SK-N-SH (cell line): ENCODE measurements at regions not wholly inside any gene's neighbourhood (a gene's known extent, or its start where the extent isn't known, plus 50 kb on each side); places are given as distances from the start of the nearest gene placed in this dataset.

ENCODE experiments used
- CTCF ChIA-PET: fragments of 300-600, 350-600 bp; formaldehyde crosslinking; extraction: SDS; loops from one replicate; lab custom pipeline; 2021; lab: Yijun Ruan, JAX
- POLR2A ChIA-PET: fragments of 350-600 bp; sonication (Branson Sonifier 250); formaldehyde crosslinking; extraction: SDS; loops from one replicate; lab custom pipeline; 2020; ENCODE audit warnings: antibody characterized with exemption, inconsistent platforms; lab: Yijun Ruan, JAX
- DNase-seq: peaks from one replicate; pipeline ENCODE4 v3.0.0; 2012
- H2AFZ ChIP-seq: fragments of 200-600 bp; sonication (generic); 2 replicates; pipeline ENCODE4 v1.8.1; 2016; ENCODE audit warnings: antibody characterized with exemption, mild to moderate bottlenecking, low read depth
- H3F3A ChIP-seq: fragments of 200-600 bp; sonication (generic); replicated peaks from 2 replicates; pipeline ENCODE3; 2016; ENCODE audit warnings: antibody characterized with exemption, mild to moderate bottlenecking; ENCODE audit not compliant: insufficient read depth
- H3K27ac ChIP-seq, 2 experiments: fragments of 200-500 bp in 1 of 2; fragments of 200-600 bp in 1 of 2; sonication (Bioruptor generic) in 1 of 2; sonication (generic), shearing (Covaris generic) in 1 of 2; 2 replicates each; pipeline versions ENCODE4 v1.5.1 to v1.6.1; 2014 to 2016; ENCODE audit warnings: low read depth in 2 of 2, inconsistent platforms in 1 of 2, low read length in 1 of 2, mild to moderate bottlenecking in 1 of 2, mixed read lengths in 1 of 2
- H3K27me3 ChIP-seq: fragments of 200-600 bp; sonication (generic), shearing (Covaris generic); 2 replicates; pipeline ENCODE4 v1.6.1; 2016; ENCODE audit warnings: mixed run types; ENCODE audit not compliant: insufficient read depth
- H3K36me3 ChIP-seq, 2 experiments: fragments of 200-500 bp in 1 of 2; fragments of 200-600 bp in 1 of 2; sonication (Bioruptor generic) in 1 of 2; sonication (generic) in 1 of 2; replicated peaks in 1 of 2; 2 replicates each; pipeline versions ENCODE3 to v1.5.1; 2014 to 2016; ENCODE audit warnings: low read length in 1 of 2, mild to moderate bottlenecking in 1 of 2; ENCODE audit not compliant: insufficient read depth in 2 of 2, control insufficient read depth in 1 of 2
- H3K4me1 ChIP-seq, 2 experiments: fragments of 200-500 bp in 1 of 2; fragments of 200-600 bp in 1 of 2; sonication (Bioruptor generic) in 1 of 2; sonication (generic), shearing (Covaris generic) in 1 of 2; 2 replicates each; pipeline versions ENCODE4 v1.5.1 to v1.6.1; 2014 to 2016; ENCODE audit warnings: low read depth in 1 of 2, low read length in 1 of 2, mixed run types in 1 of 2; ENCODE audit not compliant: insufficient read depth in 2 of 2, control insufficient read depth in 1 of 2
- H3K4me2 ChIP-seq: fragments of 200-600 bp; sonication (generic), shearing (Covaris generic); 2 replicates; pipeline ENCODE4 v1.6.1; 2017; ENCODE audit warnings: mixed run types
- H3K4me3 ChIP-seq, 2 experiments: fragments of 200-500 bp in 1 of 2; fragments of 200-600 bp in 1 of 2; sonication (Bioruptor generic) in 1 of 2; sonication (generic), shearing (Covaris generic) in 1 of 2; 2 replicates each; pipeline versions ENCODE4 v1.5.1 to v1.8.1; 2014 to 2016; ENCODE audit warnings: low read depth in 2 of 2, inconsistent platforms in 1 of 2, low read length in 1 of 2, mild to moderate bottlenecking in 1 of 2, mixed read lengths in 1 of 2, moderate library complexity in 1 of 2
- H3K79me2 ChIP-seq: fragments of 200-600 bp; sonication (generic); 2 replicates; pipeline ENCODE4 v1.8.1; 2017; ENCODE audit warnings: mild to moderate bottlenecking; ENCODE audit not compliant: insufficient read depth
- H3K9ac ChIP-seq: fragments of 200-600 bp; sonication (generic); 2 replicates; pipeline ENCODE4 v1.6.1; 2017; ENCODE audit warnings: mixed run types
- H3K9me2 ChIP-seq: fragments of 200-600 bp; sonication (generic); 2 replicates; pipeline ENCODE4 v1.6.1; 2017; ENCODE audit warnings: mixed run types
- H3K9me3 ChIP-seq: fragments of 200-600 bp; sonication (generic); 2 replicates; pipeline ENCODE4 v1.6.1; 2017; ENCODE audit warnings: mixed run types, mild to moderate bottlenecking, moderate library complexity
- H4K20me1 ChIP-seq: fragments of 200-600 bp; sonication (generic); 2 replicates; pipeline ENCODE4 v1.6.1; 2017; ENCODE audit warnings: mild to moderate bottlenecking, mixed run types; ENCODE audit not compliant: insufficient read depth
- EZH2phosphoT487 ChIP-seq: fragments of 200-600 bp; sonication (generic); IDR thresholded peaks from 2 replicates; pipeline ENCODE4 v1.6.1; 2017; ENCODE audit warnings: low read depth, mixed run types, mild to moderate bottlenecking, antibody characterized with exemption, moderate library complexity, borderline replicate concordance
- JUND ChIP-seq: IDR thresholded peaks from 2 replicates; pipeline ENCODE4 v1.4.0; 2012
- MAX ChIP-seq: IDR thresholded peaks from 2 replicates; pipeline ENCODE4 v1.4.0; 2012; ENCODE audit warnings: low read depth
- MXI1 ChIP-seq: IDR thresholded peaks from 2 replicates; pipeline ENCODE4 v1.6.1; 2012; ENCODE audit warnings: mild to moderate bottlenecking, low read depth, low read length, improper control_type of control experiment
- NFIC ChIP-seq: IDR thresholded peaks from 2 replicates; pipeline ENCODE4 v1.4.0; 2012; ENCODE audit warnings: borderline replicate concordance
- PBX3 ChIP-seq: IDR thresholded peaks from 2 replicates; pipeline ENCODE4; 2012
- REST ChIP-seq: IDR thresholded peaks from 2 replicates; pipeline ENCODE4 v1.6.1; 2012; ENCODE audit warnings: mild to moderate bottlenecking, low read depth, low read length, moderate library complexity
- SIN3A ChIP-seq: IDR thresholded peaks from 2 replicates; pipeline ENCODE4 v1.6.1; 2012; ENCODE audit warnings: low read depth, mild to moderate bottlenecking, low read length, moderate library complexity, borderline replicate concordance
- TAF1 ChIP-seq: IDR thresholded peaks from 2 replicates; pipeline ENCODE4 v1.6.1; 2012; ENCODE audit warnings: low read depth, mild to moderate bottlenecking, low read length, moderate library complexity, borderline replicate concordance
- TCF12 ChIP-seq: IDR thresholded peaks from 2 replicates; pipeline ENCODE4 v1.4.0; 2012
- USF1 ChIP-seq: IDR thresholded peaks from 2 replicates; pipeline ENCODE4 v1.4.0; 2012; ENCODE audit warnings: low read depth, borderline replicate concordance
- YY1 ChIP-seq: IDR thresholded peaks from 2 replicates; pipeline ENCODE4 v1.4.0; 2012; ENCODE audit warnings: low read depth, mild to moderate bottlenecking
- WGBS: methylation state at CpG from one replicate; pipeline ENCODE4 v1.1.6; 2017; ENCODE audit warnings: low lambda C conversion rate; 5-methylcytosine and 5-hydroxymethylcytosine counted together

GRCh38 chr2:121904656-121905055 lies 149.2 kb downstream of the TSN start (continued):
- no peak for TF ChIP-seq REST
- no peak for TF ChIP-seq EZH2phosphoT487
- no peak for TF ChIP-seq MAX
- TF ChIP-seq YY1, result no peak
- no peak for TF ChIP-seq JUND
- TF ChIP-seq, all 33 proteins: peak for 0

GRCh38 chr2:121905201-121905600 lies 149.8 kb downstream of the TSN start:
- H3K9me3 ChIP-seq, result no peaks in the 10 kb centered on the region
- H3F3A ChIP-seq, result no peaks in the 10 kb centered on the region
- POLR2A ChIA-PET, result no interaction called here
- peaks cover 0 to 12% of the 10 kb centered on the region in 2 experiments; a peak in 1 of 4 replicates for H3K4me1 ChIP-seq
- H3K9me2 ChIP-seq, result no peaks in the 10 kb centered on the region
- CTCF ChIA-PET, result no interaction called here
- no peak overlapping the region for H3K4me2 ChIP-seq
- no peaks in the 10 kb centered on the region for H3K79me2 ChIP-seq
- no peak overlapping the region for H3K27ac ChIP-seq
- no peaks in the 10 kb centered on the region for H3K27me3 ChIP-seq
- no peak for DNase-seq
- no peak overlapping the region for H3K4me3 ChIP-seq
- no peak overlapping the region for H2AFZ ChIP-seq
- no peaks in the 10 kb centered on the region for H3K36me3 ChIP-seq
- TF ChIP-seq TAF1, result no peak
- no peak for TF ChIP-seq PBX3
- no peak for TF ChIP-seq REST
- no peak for TF ChIP-seq JUND
- TF ChIP-seq TCF12, result no peak
- no peak for TF ChIP-seq MXI1
- no peak for TF ChIP-seq SIN3A
- TF ChIP-seq USF1, result no peak
- no peak for TF ChIP-seq NFIC
- WGBS, result 68% methylated on average over 7 of the region's 7 CpGs
- H3K9ac ChIP-seq, result no peak overlapping the region
- H4K20me1 ChIP-seq, result no peaks in the 10 kb centered on the region
